SK-MEL-5 (cell line): ENCODE measurements at regions not wholly inside any gene's neighbourhood (a gene's known extent, or its start where the extent isn't known, plus 50 kb on each side); places are given as distances from the start of the nearest gene placed in this dataset.

Experiments
- DNase-seq: peaks from one replicate; pipeline ENCODE4 v3.0.0-alpha.2; 2016; ENCODE audit warnings: low read depth, low spot score
- in situ Hi-C: cut with HindIII; loops from 2 replicates; pipeline ENCODE4 v1.10.0; 2016; ENCODE audit warnings: low sequenced_read_pairs, high pct_unique_total_duplicates, low pct_unique_long_range_greater_than_20kb

GRCh38 chr18:28922936-28923335 lies 746.0 kb upstream of the CDH2 start:
- no peak for DNase-seq
- in situ Hi-C loops = no loop called here

GRCh38 chr18:28916456-28916855 lies 739.5 kb upstream of the CDH2 start:
- no peak for DNase-seq
- in situ Hi-C loops = no loop called here

GRCh38 chr18:28905509-28905908 lies 728.6 kb upstream of the CDH2 start:
- DNase-seq = no peak
- in situ Hi-C loops = no loop called here

- no peak for DNase-seq
- in situ Hi-C loops = no loop called here
Measured at GRCh38 chr18:28904789-28905364, 727.9 kb upstream of the CDH2 start.

GRCh38 chr18:28903306-28903705 lies 726.4 kb upstream of the CDH2 start:
- in situ Hi-C loops = no loop called here
- no peak for DNase-seq

GRCh38 chr18:28890791-28891190 lies 713.9 kb upstream of the CDH2 start:
- DNase-seq = no peak
- in situ Hi-C loops = no loop called here

- in situ Hi-C loops = no loop called here
- no peak for DNase-seq
Measured at GRCh38 chr18:28884304-28884703, 707.4 kb upstream of the CDH2 start.

- no peak for DNase-seq
- in situ Hi-C loops = no loop called here
Measured at GRCh38 chr18:28880856-28881255, 703.9 kb upstream of the CDH2 start.

GRCh38 chr18:28875059-28875458 lies 698.1 kb upstream of the CDH2 start:
- in situ Hi-C loops = no loop called here
- no peak for DNase-seq

GRCh38 chr18:28863396-28863795 lies 686.5 kb upstream of the CDH2 start:
- DNase-seq = no peak
- in situ Hi-C loops = no loop called here

GRCh38 chr18:28858248-28858647 lies 681.3 kb upstream of the CDH2 start:
- in situ Hi-C loops = no loop called here
- no peak for DNase-seq

- DNase-seq = no peak
- in situ Hi-C loops = no loop called here
Measured at GRCh38 chr18:28855989-28856388, 679.1 kb upstream of the CDH2 start.

- in situ Hi-C loops = no loop called here
- no peak for DNase-seq
Measured at GRCh38 chr18:28855524-28855923, 678.6 kb upstream of the CDH2 start.

GRCh38 chr18:28854964-28855363 lies 678.0 kb upstream of the CDH2 start:
- no peak for DNase-seq
- in situ Hi-C loops = no loop called here

- in situ Hi-C loops = no loop called here
- no peak for DNase-seq
Measured at GRCh38 chr18:28846958-28847357, 670.0 kb upstream of the CDH2 start.

- no peak for DNase-seq
- in situ Hi-C loops = no loop called here
Measured at GRCh38 chr18:28837100-28837499, 660.2 kb upstream of the CDH2 start.

GRCh38 chr18:28834889-28835288 lies 658.0 kb upstream of the CDH2 start:
- DNase-seq = no peak
- in situ Hi-C loops = no loop called here

GRCh38 chr18:28831908-28832307 lies 655.0 kb upstream of the CDH2 start:
- no peak for DNase-seq
- in situ Hi-C loops = no loop called here

GRCh38 chr18:28831476-28831875 lies 654.5 kb upstream of the CDH2 start:
- in situ Hi-C loops = no loop called here
- DNase-seq = no peak

GRCh38 chr18:28826107-28826506 lies 649.2 kb upstream of the CDH2 start:
- in situ Hi-C loops = no loop called here
- DNase-seq = no peak
